Heart left ventricle (tissue), 13 donors: ENCODE measurements at regions not wholly inside any gene's neighbourhood (a gene's known extent, or its start where the extent isn't known, plus 50 kb on each side); places are given as distances from the start of the nearest gene placed in this dataset.

Experiments
- CTCF ChIP-seq, 12 donors: fragments of 200-600 bp; sonication (generic) in 4 of 12; IDR thresholded peaks; one replicate each; pipeline versions ENCODE4 v1.5.0 to v1.8.0; 2018 to 2022; ENCODE audit warnings: antibody characterized with exemption in 12 of 12, mild to moderate bottlenecking in 5 of 12
- POLR2A ChIP-seq, 2 donors: fragments of 450-650 bp; IDR thresholded peaks; one replicate each; pipeline ENCODE4 v1.6.1; 2017; ENCODE audit warnings: antibody characterized with exemption in 2 of 2, mild to moderate bottlenecking in 2 of 2, moderate library complexity in 2 of 2
- donor health status: ischemic (EF 13 %, LVEDD 7.1; RV severe dilation, severe dysfunction).
- donor health status: DM: no; HTN: yes; CAD: no.
- donor health status: DM: no; HTN: no; CAD: no.
- donor health status: ischemic (EF 25% LVEDD 6.9; RV normal size, moderate dysfunction).
- donor health status: ischemic (EF 25% LVEDD 5.7; RV mildly dilated, moderate dysfunction).
- donor health status: ischemic (EF 35%, LVEDD 5.7; RV mildly dilated, moderate dysfunction).
- donor health status: nonischemic (EF 11% LVEDD 7.7; RV severe dilation, severe dysfunction).
- donor health status: DM: yes; HTN: yes; CAD: no.
- donor health status: PGD.
- donor health status: ischemic (EF 29% LVEDD 5.4; RV normal size, mild dysfunction).
- donor health status: nonischemic (EF 23%, LVEDD 6.1; RV moderate dilation, normal function).

- TF ChIP-seq CTCF (IDR thresholded peaks at IDR 0.05), result no peak
- no peak for TF ChIP-seq POLR2A (IDR thresholded peaks at IDR 0.05)
Observed at GRCh38 chr4:64784125-64784524, 374.9 kb upstream of the TECRL start.
